Osteocyte (in vitro differentiated cells): ENCODE measurements at regions not wholly inside any gene's neighbourhood (a gene's known extent, or its start where the extent isn't known, plus 50 kb on each side); places are given as distances from the start of the nearest gene placed in this dataset.

ENCODE experiments used
- DNase-seq: peaks from one replicate; pipeline ENCODE4 v3.0.0; 2021; ENCODE audit warnings: mixed read lengths; ENCODE audit not compliant: unreplicated experiment; ENCODE audit errors: extremely low spot score
- H3K27ac Mint-ChIP-seq: one replicate; pipeline ENCODE4 v1.8.0; 2021; ENCODE audit warnings: mild to moderate bottlenecking, mixed read lengths; ENCODE audit not compliant: unreplicated experiment
- H3K27me3 Mint-ChIP-seq: one replicate; pipeline ENCODE4 v1.8.0; 2021; ENCODE audit warnings: mixed read lengths; ENCODE audit not compliant: unreplicated experiment
- H3K36me3 Mint-ChIP-seq: one replicate; pipeline ENCODE4 v1.8.0; 2021; ENCODE audit warnings: mixed read lengths; ENCODE audit not compliant: unreplicated experiment
- H3K4me1 Mint-ChIP-seq: one replicate; pipeline ENCODE4 v1.8.0; 2021; ENCODE audit warnings: mixed read lengths; ENCODE audit not compliant: unreplicated experiment
- H3K4me3 Mint-ChIP-seq: one replicate; pipeline ENCODE4 v1.8.0; 2021; ENCODE audit warnings: mild to moderate bottlenecking, moderate library complexity, mixed read lengths; ENCODE audit not compliant: unreplicated experiment
- H3K9me3 Mint-ChIP-seq: one replicate; pipeline ENCODE4 v1.8.0; 2021; ENCODE audit warnings: mixed read lengths; ENCODE audit not compliant: unreplicated experiment
- TF ChIP-seq, protein P1 (sequence below): fragments of 200-600 bp; sonication (generic); IDR thresholded peaks from 2 replicates; pipeline ENCODE4 v1.5.0; 2021; ENCODE audit warnings: antibody characterized with exemption, mild to moderate bottlenecking, moderate library complexity

DNA sequence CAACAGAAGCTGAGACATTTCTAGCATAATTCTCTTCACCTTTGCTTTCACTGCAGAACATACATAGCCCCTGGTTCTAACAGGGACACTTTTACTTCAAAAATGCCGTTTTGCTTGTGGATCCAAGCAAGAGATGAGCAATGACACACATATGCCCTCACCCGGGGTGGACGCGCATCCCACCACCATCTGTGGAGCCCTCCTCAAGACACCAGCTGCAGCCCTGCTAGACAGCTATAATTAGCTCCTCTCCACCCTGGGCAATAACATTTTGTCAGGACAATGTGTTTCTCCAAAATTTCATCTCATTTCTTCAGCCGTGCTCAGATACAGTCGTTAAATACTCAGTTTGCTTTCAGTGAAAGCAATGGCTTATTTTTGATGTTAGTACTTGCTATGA, 368.7 kb upstream of the RAB6C start:
- TF ChIP-seq, protein P1, sequence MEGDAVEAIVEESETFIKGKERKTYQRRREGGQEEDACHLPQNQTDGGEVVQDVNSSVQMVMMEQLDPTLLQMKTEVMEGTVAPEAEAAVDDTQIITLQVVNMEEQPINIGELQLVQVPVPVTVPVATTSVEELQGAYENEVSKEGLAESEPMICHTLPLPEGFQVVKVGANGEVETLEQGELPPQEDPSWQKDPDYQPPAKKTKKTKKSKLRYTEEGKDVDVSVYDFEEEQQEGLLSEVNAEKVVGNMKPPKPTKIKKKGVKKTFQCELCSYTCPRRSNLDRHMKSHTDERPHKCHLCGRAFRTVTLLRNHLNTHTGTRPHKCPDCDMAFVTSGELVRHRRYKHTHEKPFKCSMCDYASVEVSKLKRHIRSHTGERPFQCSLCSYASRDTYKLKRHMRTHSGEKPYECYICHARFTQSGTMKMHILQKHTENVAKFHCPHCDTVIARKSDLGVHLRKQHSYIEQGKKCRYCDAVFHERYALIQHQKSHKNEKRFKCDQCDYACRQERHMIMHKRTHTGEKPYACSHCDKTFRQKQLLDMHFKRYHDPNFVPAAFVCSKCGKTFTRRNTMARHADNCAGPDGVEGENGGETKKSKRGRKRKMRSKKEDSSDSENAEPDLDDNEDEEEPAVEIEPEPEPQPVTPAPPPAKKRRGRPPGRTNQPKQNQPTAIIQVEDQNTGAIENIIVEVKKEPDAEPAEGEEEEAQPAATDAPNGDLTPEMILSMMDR, result no peak
- DNase-seq, result no peak
- Mint-ChIP-seq H3K4me1 (no peaks in the 10 kb centered on the region), H3K9me3 (peaks cover 36% of the 10 kb centered on the region), H3K36me3 (no peaks in the 10 kb centered on the region), H3K27me3 (no peaks in the 10 kb centered on the region), H3K27ac (no peak overlapping the region), H3K4me3 (no peak overlapping the region)

DNA sequence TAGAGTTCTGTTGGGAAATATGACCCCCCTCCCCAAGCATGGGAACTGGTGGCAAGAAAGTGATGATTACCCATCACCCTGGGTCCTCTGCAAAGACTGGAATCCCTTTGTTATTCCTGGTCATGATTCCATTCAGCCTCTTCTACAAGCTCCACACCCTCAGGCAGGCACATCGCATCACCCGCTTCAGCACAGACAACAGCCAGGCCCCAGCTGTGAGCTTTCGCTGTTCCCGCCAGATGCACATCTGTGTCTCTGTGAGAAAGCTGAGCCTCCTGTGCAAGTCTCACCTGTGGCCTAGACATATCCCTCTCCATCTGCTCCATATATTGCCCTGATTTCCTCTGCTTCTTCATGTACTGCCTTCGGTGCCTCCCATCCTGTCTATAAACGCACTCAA, 368.0 kb upstream of the RAB6C start:
- Mint-ChIP-seq H3K4me1 (no peaks in the 10 kb centered on the region), H3K4me3 (no peak overlapping the region), H3K27me3 (no peaks in the 10 kb centered on the region), H3K36me3 (no peaks in the 10 kb centered on the region), H3K27ac (no peak overlapping the region), H3K9me3 (peaks cover 29% of the 10 kb centered on the region)
- TF ChIP-seq, protein P1, result no peak
- no peak for DNase-seq

DNA sequence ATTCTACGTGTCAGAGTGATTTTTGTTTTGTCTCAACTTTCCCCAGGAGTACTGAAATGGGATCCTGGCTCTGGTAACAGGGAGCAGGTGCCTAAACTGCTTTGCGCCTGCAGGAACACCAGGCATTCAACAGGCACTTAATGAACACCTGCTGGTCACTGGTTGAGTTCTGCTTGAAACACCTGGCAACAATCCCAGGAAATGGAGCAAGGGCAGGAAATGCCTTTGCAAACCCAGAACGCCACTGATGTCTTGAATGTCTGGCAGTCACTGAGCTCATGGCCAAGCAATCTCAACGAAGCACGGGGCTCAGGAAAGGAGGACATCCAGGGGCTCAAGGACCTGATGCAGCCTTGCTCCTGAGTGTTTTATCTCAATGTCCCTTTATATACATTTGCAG, 360.0 kb upstream of the RAB6C start:
- no peak overlapping the region for H3K4me3 Mint-ChIP-seq
- H3K27me3 Mint-ChIP-seq, result no peaks in the 10 kb centered on the region
- H3K36me3 Mint-ChIP-seq, result no peaks in the 10 kb centered on the region
- TF ChIP-seq, protein P1, result no peak
- H3K9me3 Mint-ChIP-seq, result peaks cover 29% of the 10 kb centered on the region
- no peak for DNase-seq
- no peak overlapping the region for H3K27ac Mint-ChIP-seq
- no peaks in the 10 kb centered on the region for H3K4me1 Mint-ChIP-seq

DNA sequence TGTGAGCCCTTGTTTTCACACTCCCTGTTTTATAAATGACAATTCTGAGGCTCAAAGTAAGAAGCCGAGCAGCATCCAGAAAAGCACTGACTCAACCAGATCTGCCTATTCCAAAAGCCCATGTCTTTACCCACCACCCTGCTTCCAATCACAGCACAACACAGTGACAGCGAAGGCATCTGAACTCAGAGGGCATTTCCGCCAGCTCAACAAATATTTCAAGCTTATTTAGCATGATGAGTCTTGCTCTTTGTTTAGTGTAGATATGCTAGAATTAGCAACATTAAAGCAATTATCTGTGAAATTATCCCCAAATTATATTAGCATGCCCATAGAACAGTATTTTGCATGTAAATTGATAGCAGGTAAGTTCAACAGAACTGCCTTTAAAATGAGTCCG, 359.1 kb upstream of the RAB6C start:
- Mint-ChIP-seq H3K27ac (no peak overlapping the region), H3K4me3 (no peak overlapping the region), H3K27me3 (no peaks in the 10 kb centered on the region), H3K9me3 (peaks cover 29% of the 10 kb centered on the region), H3K36me3 (no peaks in the 10 kb centered on the region), H3K4me1 (no peaks in the 10 kb centered on the region)
- DNase-seq, result no peak
- TF ChIP-seq, protein P1, result no peak

DNA sequence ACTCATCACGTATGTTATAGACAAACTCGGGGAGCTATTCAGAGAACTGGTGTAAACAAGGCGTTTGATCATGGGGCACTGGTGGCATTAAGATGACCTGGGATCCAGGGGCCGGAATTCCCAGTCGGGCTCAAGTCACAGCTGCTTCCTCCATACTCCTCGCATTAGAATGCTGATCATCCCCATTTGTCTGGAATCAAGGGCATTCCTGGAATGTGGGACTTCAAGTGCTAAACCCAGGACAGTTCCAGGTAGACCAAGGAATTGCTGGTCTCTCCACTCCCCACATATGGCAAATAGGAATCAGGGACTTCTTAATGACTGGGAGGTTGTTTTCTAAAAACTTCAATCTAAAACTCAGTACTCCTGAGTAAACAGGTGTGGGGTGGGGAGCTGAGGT, 355.7 kb upstream of the RAB6C start:
- Mint-ChIP-seq H3K27me3 (no peaks in the 10 kb centered on the region), H3K36me3 (peaks cover 3% of the 10 kb centered on the region), H3K4me3 (no peak overlapping the region), H3K27ac (no peak overlapping the region), H3K4me1 (no peaks in the 10 kb centered on the region), H3K9me3 (peaks cover 39% of the 10 kb centered on the region)
- no peak for DNase-seq
- TF ChIP-seq, protein P1, result no peak
